ENCODE measurements at regions not wholly inside any gene's neighbourhood (a gene's known extent, or its start where the extent isn't known, plus 50 kb on each side); places are given as distances from the start of the nearest gene placed in this dataset.
"Not testable (repeated sequence)": the region's sequence is repeated elsewhere in the genome, so short reads cannot be mapped to it uniquely, and the experiment has no call there.

GRCh38 chr4:28835501-28835900, 1884.7 kb upstream of the PCDH7 start:
- TF ChIP-seq, protein P1, sequence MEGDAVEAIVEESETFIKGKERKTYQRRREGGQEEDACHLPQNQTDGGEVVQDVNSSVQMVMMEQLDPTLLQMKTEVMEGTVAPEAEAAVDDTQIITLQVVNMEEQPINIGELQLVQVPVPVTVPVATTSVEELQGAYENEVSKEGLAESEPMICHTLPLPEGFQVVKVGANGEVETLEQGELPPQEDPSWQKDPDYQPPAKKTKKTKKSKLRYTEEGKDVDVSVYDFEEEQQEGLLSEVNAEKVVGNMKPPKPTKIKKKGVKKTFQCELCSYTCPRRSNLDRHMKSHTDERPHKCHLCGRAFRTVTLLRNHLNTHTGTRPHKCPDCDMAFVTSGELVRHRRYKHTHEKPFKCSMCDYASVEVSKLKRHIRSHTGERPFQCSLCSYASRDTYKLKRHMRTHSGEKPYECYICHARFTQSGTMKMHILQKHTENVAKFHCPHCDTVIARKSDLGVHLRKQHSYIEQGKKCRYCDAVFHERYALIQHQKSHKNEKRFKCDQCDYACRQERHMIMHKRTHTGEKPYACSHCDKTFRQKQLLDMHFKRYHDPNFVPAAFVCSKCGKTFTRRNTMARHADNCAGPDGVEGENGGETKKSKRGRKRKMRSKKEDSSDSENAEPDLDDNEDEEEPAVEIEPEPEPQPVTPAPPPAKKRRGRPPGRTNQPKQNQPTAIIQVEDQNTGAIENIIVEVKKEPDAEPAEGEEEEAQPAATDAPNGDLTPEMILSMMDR (IDR thresholded peaks at IDR 0.05) = no peak
- H3K9me3 ChIP-seq = no peaks in the 10 kb centered on the region
- DNase-seq = no peak
- intact Hi-C loops (cut with DNase I) = no loop called here
- no peaks in the 10 kb centered on the region for H3K4me1 ChIP-seq
- H3K4me3 ChIP-seq = no peak overlapping the region
- no peaks in the 10 kb centered on the region for H3K27me3 ChIP-seq
- no peak overlapping the region for H3K27ac ChIP-seq
- H3K36me3 ChIP-seq = no peaks in the 10 kb centered on the region

DNA sequence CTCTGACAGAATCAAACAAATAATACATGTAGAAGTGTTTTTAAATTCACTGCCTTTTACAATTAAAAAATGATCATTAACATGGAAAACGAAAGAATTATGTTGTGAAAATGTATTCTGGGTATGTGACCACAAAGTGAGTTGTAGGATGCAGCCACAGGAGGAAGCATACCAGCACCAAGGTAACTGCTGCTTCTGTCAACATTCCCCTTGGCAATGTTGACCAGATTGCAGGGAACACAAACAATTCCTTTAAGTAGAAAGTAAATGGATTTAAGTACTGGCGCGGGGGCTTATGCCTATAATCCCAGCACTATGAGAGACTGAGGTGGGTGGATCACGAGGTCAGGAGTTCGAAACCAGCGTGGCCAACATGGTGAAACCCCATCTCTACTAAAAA, 1877.9 kb upstream of the PCDH7 start:
- Histone ChIP-seq H3K9me3 (peaks cover 0 to 5% (median 0%) of the 10 kb centered on the region in 3 donors), H3K27me3 (no peaks in the 10 kb centered on the region), H3K27ac (no peak overlapping the region), H3K4me1 (no peaks in the 10 kb centered on the region), H3K4me3 (no peak overlapping the region), H3K36me3 (no peaks in the 10 kb centered on the region)
- no peak for DNase-seq
- intact Hi-C loops (cut with DNase I) = no loop called here
- WGBS, 2 donors = 38 to 64% methylated on average over 5 to 6 of the region's 6 CpGs
- no peak for TF ChIP-seq POLR2A (IDR thresholded peaks at IDR 0.05)
- TF ChIP-seq, protein P1 (IDR thresholded peaks at IDR 0.05) = no peak

GRCh38 chr4:28845158-28845557, 1875.0 kb upstream of the PCDH7 start:
- Histone ChIP-seq H3K4me1 (no peaks in the 10 kb centered on the region), H3K27me3 (no peaks in the 10 kb centered on the region), H3K4me3 (no peak overlapping the region), H3K36me3 (no peaks in the 10 kb centered on the region), H3K27ac (no peak overlapping the region), H3K9me3 (peaks cover 0 to 12% (median 0%) of the 10 kb centered on the region in 3 donors)
- no peak for TF ChIP-seq POLR2A (IDR thresholded peaks at IDR 0.05)
- TF ChIP-seq, protein P1 (IDR thresholded peaks at IDR 0.05) = no peak
- intact Hi-C loops (cut with DNase I) = no loop called here
- no peak for DNase-seq

- DNase-seq; H3K27me3 ChIP-seq; H3K36me3 ChIP-seq; H3K27ac ChIP-seq; H3K4me3 ChIP-seq; H3K4me1 ChIP-seq; intact Hi-C loops (cut with DNase I); H3K9me3 ChIP-seq: not testable (repeated sequence)
- 65 to 68% methylated on average over 2 to 5 of the region's 7 CpGs for WGBS, 2 donors
These were observed 1863.1 kb upstream of the PCDH7 start for GRCh38 chr4:28857028-28857427.

- Histone ChIP-seq H3K9me3 (no peaks in the 10 kb centered on the region), H3K36me3 (no peaks in the 10 kb centered on the region), H3K4me3 (no peak overlapping the region), H3K4me1 (no peaks in the 10 kb centered on the region), H3K27me3 (no peaks in the 10 kb centered on the region), H3K27ac (no peak overlapping the region)
- TF ChIP-seq, protein P1 (IDR thresholded peaks at IDR 0.05) = no peak
- no peak for TF ChIP-seq POLR2A (IDR thresholded peaks at IDR 0.05)
- intact Hi-C loops (cut with DNase I) = no loop called here
- DNase-seq = no peak
- 53 to 74% methylated on average over 4 of the region's 4 CpGs for WGBS, 2 donors
These were observed 1851.3 kb upstream of the PCDH7 start for GRCh38 chr4:28868841-28869240.

DNA sequence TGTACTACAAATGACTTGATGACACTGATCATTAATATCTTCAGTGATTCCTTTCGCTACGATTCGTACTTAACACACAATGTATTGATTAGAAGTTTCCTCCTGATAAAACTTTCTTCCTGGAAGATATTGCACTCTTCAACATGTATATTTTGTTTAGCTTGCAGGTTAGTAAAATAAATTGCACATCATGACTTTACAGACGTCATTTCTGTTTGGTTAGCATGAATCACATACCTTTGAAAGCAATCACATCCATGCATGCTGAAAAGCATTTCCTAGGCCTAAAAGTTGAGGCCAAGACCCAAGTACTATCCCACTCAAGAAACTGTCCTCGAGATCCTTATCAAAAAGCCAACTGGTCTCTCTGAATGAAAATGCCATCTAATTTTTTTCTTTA, 1841.0 kb upstream of the PCDH7 start:
- Histone ChIP-seq H3K27ac (no peak overlapping the region), H3K4me1 (no peaks in the 10 kb centered on the region), H3K4me3 (no peak overlapping the region), H3K9me3 (no peaks in the 10 kb centered on the region), H3K36me3 (no peaks in the 10 kb centered on the region), H3K27me3 (no peaks in the 10 kb centered on the region)
- intact Hi-C loops (cut with DNase I) = no loop called here
- TF ChIP-seq, protein P1 (IDR thresholded peaks at IDR 0.05) = no peak
- no peak for TF ChIP-seq POLR2A (IDR thresholded peaks at IDR 0.05)
- 50 to 62% methylated on average over 5 of the region's 5 CpGs for WGBS, 2 donors
- no peak for DNase-seq
